HepG2 (cell line): ENCODE measurements at regions not wholly inside any gene's neighbourhood (a gene's known extent, or its start where the extent isn't known, plus 50 kb on each side); places are given as distances from the start of the nearest gene placed in this dataset.

Experiments
- ATAC-seq: fragments of 200-7000 bp; cut with Tn5 transposase; 3 replicates; pipeline ENCODE4 v1.9.1; 2020; ENCODE audit warnings: mild to moderate bottlenecking, moderate library complexity
- BruUV-seq: library from RNA; stranded (reverse); fragments of 400-500 nt; replicated peaks from 2 replicates; lab custom pipeline; 2021; lab: Mats Ljungman, UMichigan
- CTCF ChIA-PET: fragments of 300-600 bp; formaldehyde crosslinking; extraction: SDS; loops from one replicate; lab custom pipeline; 2021; ENCODE audit warnings: low total read pairs, inconsistent platforms, low intra/inter-chr PET ratio; lab: Yijun Ruan, JAX
- POLR2A ChIA-PET: fragments of 350-600 bp; sonication (Branson Sonifier 250); formaldehyde crosslinking; loops from one replicate; lab custom pipeline; 2020; ENCODE audit warnings: antibody characterized with exemption, inconsistent platforms; lab: Yijun Ruan, JAX
- DNase-seq: peaks from one replicate; pipeline ENCODE4 v3.0.0-alpha.2; 2015; ENCODE audit warnings: low spot score
- FAIRE-seq: peaks from 3 replicates; lab custom pipeline; 2011; peaks lifted over from hg19 to GRCh38; lab: Jason Lieb, UNC
- H2AFZ ChIP-seq: one replicate; pipeline ENCODE4 v1.6.1; 2011; ENCODE audit warnings: low read length, inconsistent platforms
- H3K27ac ChIP-seq: fragments of 300-600 bp; 3 replicates; pipeline ENCODE4 v1.8.0; 2011; ENCODE audit warnings: mixed run types, mild to moderate bottlenecking, mixed read lengths, low read length, inconsistent platforms; ENCODE audit not compliant: insufficient read depth; ENCODE audit errors: extremely low read length
- H3K27me3 ChIP-seq, 2 experiments: fragments of 200-600 bp in 1 of 2; 2 replicates in 1 of 2; 3 replicates in 1 of 2; pipeline versions ENCODE4 v1.6.0 to v1.8.0; 2011; ENCODE audit warnings: low read length in 2 of 2, mild to moderate bottlenecking in 2 of 2, moderate library complexity in 2 of 2, inconsistent platforms in 1 of 2; ENCODE audit not compliant: insufficient read depth in 2 of 2, control insufficient read depth in 1 of 2
- H3K36me3 ChIP-seq, 2 experiments: fragments of 200-600 bp in 1 of 2; replicated peaks in 1 of 2; 2 replicates in 1 of 2; 3 replicates in 1 of 2; pipeline versions ENCODE4 v1.5.1 to v1.8.0; 2011; ENCODE audit warnings: low read length in 2 of 2, inconsistent platforms in 1 of 2; ENCODE audit not compliant: insufficient read depth in 2 of 2, control insufficient read depth in 1 of 2
- H3K4me1 ChIP-seq: 2 replicates; pipeline ENCODE4 v1.5.1; 2012; ENCODE audit warnings: low read length, inconsistent platforms; ENCODE audit not compliant: insufficient read depth
- H3K4me2 ChIP-seq: 2 replicates; pipeline ENCODE4 v1.6.0; 2011; ENCODE audit warnings: low read depth, low read length, inconsistent platforms
- H3K4me3 ChIP-seq, 3 experiments: fragments of 200-600 bp in 1 of 3; sonication (generic), shearing (Covaris generic) in 1 of 3; replicated peaks in 1 of 3; 2 replicates each; pipeline ENCODE4 v1.5.1; 2011 to 2016; ENCODE audit warnings: low read length in 3 of 3, inconsistent platforms in 2 of 3, low read depth in 2 of 3, mild to moderate bottlenecking in 2 of 3, control low read depth in 1 of 3, mixed read lengths in 1 of 3; ENCODE audit not compliant: insufficient read depth in 1 of 3
- H3K79me2 ChIP-seq: one replicate; pipeline ENCODE4 v1.6.1; 2011; ENCODE audit warnings: low read length, inconsistent platforms; ENCODE audit not compliant: insufficient read depth
- H3K9ac ChIP-seq: 2 replicates; pipeline ENCODE4 v1.6.0; 2011; ENCODE audit warnings: mild to moderate bottlenecking, low read depth, low read length, inconsistent platforms; ENCODE audit not compliant: insufficient read depth
- H3K9me3 ChIP-seq: 2 replicates; pipeline ENCODE4 v1.5.1; 2012; ENCODE audit warnings: mild to moderate bottlenecking, low read length
- H4K20me1 ChIP-seq: 2 replicates; pipeline ENCODE4 v1.6.0; 2011; ENCODE audit warnings: inconsistent platforms, mild to moderate bottlenecking, low read length, moderate library complexity; ENCODE audit not compliant: insufficient read depth
- FOSL1 ChIP-seq: sonication (generic); formaldehyde crosslinking; IDR thresholded peaks from 2 replicates; pipeline ENCODE4 v1.9.0; 2021; ENCODE audit warnings: missing genetic modification reagents, borderline replicate concordance
- FOXJ3 ChIP-seq: sonication (generic); formaldehyde crosslinking; IDR thresholded peaks from 2 replicates; pipeline ENCODE4 v1.4.0; 2020; ENCODE audit warnings: missing genetic modification reagents, mild to moderate bottlenecking, borderline replicate concordance
- GATAD1 ChIP-seq: IDR thresholded peaks from 2 replicates; pipeline ENCODE4 v1.6.1; 2016; ENCODE audit warnings: missing genetic modification reagents, missing compliant biosample characterization
- GRHL1 ChIP-seq: sonication (generic); formaldehyde crosslinking; conservative IDR thresholded peaks from 2 replicates; pipeline ENCODE4 v1.8.0; 2022; ENCODE audit warnings: missing genetic modification reagents
- HDAC2 ChIP-seq: sonication (generic); formaldehyde crosslinking; IDR thresholded peaks from 2 replicates; pipeline ENCODE4 v1.4.0; 2020; ENCODE audit warnings: missing genetic modification reagents
- HOXD1 ChIP-seq: sonication (generic); formaldehyde crosslinking; IDR thresholded peaks from 2 replicates; pipeline ENCODE4 v1.5.0; 2020; ENCODE audit warnings: missing genetic modification reagents
- KLF13 ChIP-seq: sonication (generic); formaldehyde crosslinking; IDR thresholded peaks from 2 replicates; pipeline ENCODE4 v1.4.0; 2020; ENCODE audit warnings: mild to moderate bottlenecking, missing genetic modification reagents
- RFX3 ChIP-seq: IDR thresholded peaks from 2 replicates; pipeline ENCODE4 v1.6.1; 2016; ENCODE audit warnings: missing biosample characterization, missing genetic modification reagents
- U2AF1 ChIP-seq: fragments of 200-400 bp; formaldehyde crosslinking; optimal IDR thresholded peaks from 2 replicates; pipeline ENCODE3; 2017; ENCODE audit warnings: mild to moderate bottlenecking, low read depth, low read length
- XBP1 ChIP-seq: sonication (generic); formaldehyde crosslinking; IDR thresholded peaks from 2 replicates; pipeline ENCODE4 v1.5.0; 2020; ENCODE audit warnings: missing genetic modification reagents
- ZFP37 ChIP-seq: sonication (generic); formaldehyde crosslinking; IDR thresholded peaks from 2 replicates; pipeline ENCODE4 v1.4.0; 2020; ENCODE audit warnings: missing genetic modification reagents, borderline replicate concordance
- ZFP41 ChIP-seq: sonication (generic); formaldehyde crosslinking; IDR thresholded peaks from 2 replicates; pipeline ENCODE4 v1.4.0; 2020; ENCODE audit warnings: mild to moderate bottlenecking, missing genetic modification reagents, borderline replicate concordance
- ZNF264 ChIP-seq: sonication (generic); formaldehyde crosslinking; IDR thresholded peaks from 2 replicates; pipeline ENCODE4 v1.4.0; 2020; ENCODE audit warnings: missing genetic modification reagents
- ZNF546 ChIP-seq: sonication (generic); formaldehyde crosslinking; conservative IDR thresholded peaks from 2 replicates; pipeline ENCODE4 v1.8.1; 2023; ENCODE audit warnings: mild to moderate bottlenecking, missing genetic modification reagents
- ZNF547 ChIP-seq: sonication (generic); formaldehyde crosslinking; IDR thresholded peaks from 2 replicates; pipeline ENCODE4 v1.5.1; 2020; ENCODE audit warnings: mild to moderate bottlenecking, missing genetic modification reagents
- ZNF616 ChIP-seq: sonication (generic); formaldehyde crosslinking; IDR thresholded peaks from 2 replicates; pipeline ENCODE4 v1.5.0; 2020; ENCODE audit warnings: low read depth, mild to moderate bottlenecking, missing genetic modification reagents
- ZNF713 ChIP-seq: sonication (generic); formaldehyde crosslinking; IDR thresholded peaks from 2 replicates; pipeline ENCODE4 v1.4.0; 2020; ENCODE audit warnings: mild to moderate bottlenecking, missing genetic modification reagents
- WGBS: methylation state at CpG from one replicate; pipeline ENCODE4 v1.1.6; 2017; ENCODE audit warnings: low lambda C conversion rate; 5-methylcytosine and 5-hydroxymethylcytosine counted together
- in situ Hi-C: cut with HindIII; loops from 2 replicates; pipeline ENCODE4 v1.10.0; 2017; ENCODE audit warnings: low pct_unique_long_range_greater_than_20kb; ENCODE audit not compliant: extremely low pct_ligation_motif_present
- intact Hi-C: fragments of 100-400 bp; cut with micrococcal nuclease; formaldehyde crosslinking; loops from one replicate; pipeline ENCODE4 v1.10.0; 2022; ENCODE audit not compliant: unreplicated experiment

- Histone ChIP-seq H3K79me2 (no peaks in the 10 kb centered on the region), H3K27me3 (no peaks in the 10 kb centered on the region), H3K4me2 (no peak overlapping the region), H2AFZ (no peak overlapping the region), H4K20me1 (no peaks in the 10 kb centered on the region), H3K9ac (no peak overlapping the region), H3K27ac (no peak overlapping the region), H3K9me3 (peaks cover 89% of the 10 kb centered on the region), H3K4me3 (no peak overlapping the region), H3K4me1 (no peaks in the 10 kb centered on the region), H3K36me3 (no peaks in the 10 kb centered on the region)
- intact Hi-C loops, result no loop called here
- no peak for ATAC-seq
- in situ Hi-C loops, result no loop called here
- POLR2A ChIA-PET, result no interaction called here
- no peak for DNase-seq
- CTCF ChIA-PET, result no interaction called here
- WGBS, result 64% methylated on average over 39 of the region's 47 CpGs
- FAIRE-seq, result no peak
- BruUV-seq, result no TSS peak
- TF ChIP-seq FOXJ3 (no peak), XBP1 (CRISPR knock-in tag) (no peak), HOXD1 (no peak), ZFP41 (CRISPR knock-in tag) (no peak), U2AF1 (no peak), ZNF546 (CRISPR knock-in tag) (no peak), RFX3 (CRISPR knock-in tag) (no peak), GATAD1 (CRISPR knock-in tag) (no peak), ZFP37 (CRISPR knock-in tag) (no peak), ZNF264 (CRISPR knock-in tag) (no peak)
Measured at GRCh38 chr7:63925626-63926460, 72.8 kb upstream of the ZNF722 start.

GRCh38 chr7:63927261-63927660, 71.4 kb upstream of the ZNF722 start:
- in situ Hi-C loops, result no loop called here
- no peak for FAIRE-seq
- no CpG with 5 or more reads among the region's 5 CpGs for WGBS
- Histone ChIP-seq H2AFZ (no peak overlapping the region), H3K79me2 (no peaks in the 10 kb centered on the region), H3K4me2 (no peak overlapping the region), H4K20me1 (no peaks in the 10 kb centered on the region), H3K4me3 (no peak overlapping the region), H3K36me3 (no peaks in the 10 kb centered on the region), H3K4me1 (no peaks in the 10 kb centered on the region), H3K27me3 (no peaks in the 10 kb centered on the region), H3K27ac (no peak overlapping the region), H3K9ac (no peak overlapping the region), H3K9me3 (peaks cover 91% of the 10 kb centered on the region)
- intact Hi-C loops, result no loop called here
- BruUV-seq, result no TSS peak
- DNase-seq, result no peak
- no peak for ATAC-seq
- POLR2A ChIA-PET, result no interaction called here
- CTCF ChIA-PET, result no interaction called here
- TF ChIP-seq KLF13 (CRISPR knock-in tag), result no peak
- no peak for TF ChIP-seq HDAC2 (CRISPR knock-in tag)
- no peak for TF ChIP-seq ZNF713 (CRISPR knock-in tag)
- no peak for TF ChIP-seq GRHL1 (CRISPR knock-in tag)
- no peak for TF ChIP-seq ZNF616
- TF ChIP-seq ZNF547, result no peak
- TF ChIP-seq FOXJ3, result no peak
- no peak for TF ChIP-seq FOSL1 (CRISPR knock-in tag)
